HG02642 (cell line): ENCODE measurements at regions not wholly inside any gene's neighbourhood (a gene's known extent, or its start where the extent isn't known, plus 50 kb on each side); places are given as distances from the start of the nearest gene placed in this dataset.

Source experiments
- ATAC-seq: cut with Tn5 transposase; IDR thresholded peaks from one replicate; pipeline ENCODE4 v1.9.1; 2021; ENCODE audit warnings: mild to moderate bottlenecking; ENCODE audit not compliant: unreplicated experiment, poor library complexity

GRCh38 chr2:82172483-82172882 lies 1867.9 kb upstream of the LRRTM1 start:
- ATAC-seq, result no peak

GRCh38 chr2:82169379-82169778 lies 1864.8 kb upstream of the LRRTM1 start:
- ATAC-seq, result no peak

GRCh38 chr2:82165377-82165776 lies 1860.8 kb upstream of the LRRTM1 start:
- ATAC-seq, result no peak

- ATAC-seq, result no peak
Observed at GRCh38 chr2:82158150-82158549, 1853.6 kb upstream of the LRRTM1 start.

- ATAC-seq, result no peak
Observed at GRCh38 chr2:82155469-82155868, 1850.9 kb upstream of the LRRTM1 start.

- ATAC-seq, result no peak
Observed at GRCh38 chr2:82143343-82143742, 1838.8 kb upstream of the LRRTM1 start.

GRCh38 chr2:82139979-82140611 lies 1835.5 kb upstream of the LRRTM1 start:
- no peak for ATAC-seq

GRCh38 chr2:82137441-82137840 lies 1832.9 kb upstream of the LRRTM1 start:
- ATAC-seq, result no peak

GRCh38 chr2:82128051-82128450 lies 1823.5 kb upstream of the LRRTM1 start:
- no peak for ATAC-seq

GRCh38 chr2:82124629-82125028 lies 1820.1 kb upstream of the LRRTM1 start:
- ATAC-seq, result no peak

GRCh38 chr2:82120654-82121053 lies 1816.1 kb upstream of the LRRTM1 start:
- no peak for ATAC-seq

GRCh38 chr2:82120115-82120514 lies 1815.6 kb upstream of the LRRTM1 start:
- ATAC-seq, result no peak

- no peak for ATAC-seq
Observed at GRCh38 chr2:82109418-82109817, 1804.9 kb upstream of the LRRTM1 start.

GRCh38 chr2:82098617-82099016 lies 1794.1 kb upstream of the LRRTM1 start:
- ATAC-seq, result no peak

GRCh38 chr2:82089518-82089917 lies 1785.0 kb upstream of the LRRTM1 start:
- ATAC-seq, result no peak

- no peak for ATAC-seq
Observed at GRCh38 chr2:82084679-82085392, 1780.3 kb upstream of the LRRTM1 start.

GRCh38 chr2:82075875-82076274 lies 1771.3 kb upstream of the LRRTM1 start:
- ATAC-seq, result no peak

GRCh38 chr2:82062463-82062862 lies 1757.9 kb upstream of the LRRTM1 start:
- no peak for ATAC-seq

GRCh38 chr2:82055846-82056245 lies 1751.3 kb upstream of the LRRTM1 start:
- no peak for ATAC-seq

- no peak for ATAC-seq
Observed at GRCh38 chr2:82043867-82044266, 1739.3 kb upstream of the LRRTM1 start.

- no peak for ATAC-seq
Observed at GRCh38 chr2:82027921-82028615, 1723.5 kb upstream of the LRRTM1 start.

- ATAC-seq, result no peak
Observed at GRCh38 chr2:82023710-82024109, 1719.2 kb upstream of the LRRTM1 start.
